Ishikawa (cell line): ENCODE measurements at regions not wholly inside any gene's neighbourhood (a gene's known extent, or its start where the extent isn't known, plus 50 kb on each side); places are given as distances from the start of the nearest gene placed in this dataset.

ENCODE experiments used
- CEBPB ChIP-seq: IDR thresholded peaks from 2 replicates; pipeline ENCODE4 v1.6.1; 2012
- CREB1 ChIP-seq: IDR thresholded peaks from 2 replicates; pipeline ENCODE4 v1.6.1; 2012; ENCODE audit warnings: low read depth
- EGR1 ChIP-seq: IDR thresholded peaks from 2 replicates; pipeline ENCODE4 v1.6.1; 2012
- EP300 ChIP-seq: IDR thresholded peaks from 2 replicates; pipeline ENCODE4 v1.6.1; 2012; ENCODE audit warnings: borderline replicate concordance
- FOXM1 ChIP-seq: IDR thresholded peaks from 2 replicates; pipeline ENCODE4 v1.6.1; 2012; ENCODE audit warnings: low read depth, borderline replicate concordance
- MAX ChIP-seq: IDR thresholded peaks from 2 replicates; pipeline ENCODE4 v1.6.1; 2012
- NFIC ChIP-seq: IDR thresholded peaks from 2 replicates; pipeline ENCODE4 v1.6.1; 2012
- RAD21 ChIP-seq: IDR thresholded peaks from 2 replicates; pipeline ENCODE4 v1.6.1; 2012; ENCODE audit warnings: low read depth
- REST ChIP-seq: IDR thresholded peaks from 2 replicates; pipeline ENCODE4 v1.6.1; 2012; ENCODE audit warnings: low read depth, mild to moderate bottlenecking
- TAF1 ChIP-seq: IDR thresholded peaks from 2 replicates; pipeline ENCODE4 v1.6.1; 2012; ENCODE audit warnings: low read depth, mild to moderate bottlenecking
- TCF12 ChIP-seq: IDR thresholded peaks from 2 replicates; pipeline ENCODE4 v1.6.1; 2012; ENCODE audit warnings: low read depth
- TEAD4 ChIP-seq: IDR thresholded peaks from 2 replicates; pipeline ENCODE4 v1.6.1; 2012
- USF1 ChIP-seq: IDR thresholded peaks from 2 replicates; pipeline ENCODE4 v1.6.1; 2012
- YY1 ChIP-seq: IDR thresholded peaks from 2 replicates; pipeline ENCODE4 v1.6.1; 2012; ENCODE audit warnings: low read depth
- ZBTB7A ChIP-seq: IDR thresholded peaks from 2 replicates; pipeline ENCODE4 v1.6.1; 2012; ENCODE audit warnings: low read depth

GRCh38 chr14:86310611-86311010 lies 780.7 kb downstream of the FLRT2 start:
- TF ChIP-seq YY1 (no peak), USF1 (no peak), TEAD4 (no peak), MAX (no peak), CEBPB (no peak), RAD21 (no peak), FOXM1 (no peak), NFIC (no peak), EP300 (no peak), EGR1 (no peak), TAF1 (no peak), TCF12 (no peak), ZBTB7A (no peak)

- TF ChIP-seq REST (no peak), TAF1 (no peak), USF1 (no peak), ZBTB7A (no peak), TEAD4 (no peak), YY1 (no peak), MAX (no peak), TCF12 (no peak)
These were observed 780.2 kb downstream of the FLRT2 start for GRCh38 chr14:86310148-86310547.

GRCh38 chr14:86305058-86305457 lies 775.1 kb downstream of the FLRT2 start:
- TF ChIP-seq ZBTB7A (no peak), CREB1 (no peak), NFIC (no peak), CEBPB (no peak), FOXM1 (no peak), TEAD4 (no peak), EGR1 (no peak), YY1 (no peak), MAX (no peak), TAF1 (no peak), REST (no peak), TCF12 (no peak), RAD21 (no peak), USF1 (no peak), EP300 (no peak)

- TF ChIP-seq TEAD4 (no peak), USF1 (no peak), FOXM1 (no peak), MAX (no peak), TAF1 (no peak), NFIC (no peak), REST (no peak), CREB1 (no peak), TCF12 (no peak), EP300 (no peak), ZBTB7A (no peak)
These were observed 770.0 kb downstream of the FLRT2 start for GRCh38 chr14:86299994-86300393.
